ENCODE measurements at regions not wholly inside any gene's neighbourhood (a gene's known extent, or its start where the extent isn't known, plus 50 kb on each side); places are given as distances from the start of the nearest gene placed in this dataset.
"Not testable (repeated sequence)": the region's sequence is repeated elsewhere in the genome, so short reads cannot be mapped to it uniquely, and the experiment has no call there.

GRCh38 chr2:182634386-182634785 lies 81.7 kb upstream of the DNAJC10 start:
- no peak for DNase-seq

GRCh38 chr2:182636699-182637098 lies 79.4 kb upstream of the DNAJC10 start:
- DNase-seq, result no peak

- DNase-seq, result no peak
Observed at GRCh38 chr2:182638667-182639066, 77.4 kb upstream of the DNAJC10 start.

- DNase-seq, result no peak
Observed at GRCh38 chr2:182639971-182640370, 76.1 kb upstream of the DNAJC10 start.

- DNase-seq, result peak in 31 of 56 donors; percentile 2 to 59 (median 24)
Observed at GRCh38 chr2:182642328-182642727, 73.7 kb upstream of the DNAJC10 start.

- no peak for DNase-seq
Observed at GRCh38 chr2:182646763-182647498, 69.1 kb upstream of the DNAJC10 start.

- no peak for DNase-seq
Observed at GRCh38 chr2:182647499-182647787, 68.6 kb upstream of the DNAJC10 start.

- peak in 8 of 56 donors; percentile 2 to 28 (median 12) for DNase-seq
Observed at GRCh38 chr2:182649316-182649715, 66.7 kb upstream of the DNAJC10 start.

- DNase-seq, result no peak
Observed at GRCh38 chr2:182650704-182651103, 65.4 kb upstream of the DNAJC10 start.

GRCh38 chr2:182652326-182652725 lies 63.7 kb upstream of the DNAJC10 start:
- DNase-seq, result no peak

- DNase-seq, result no peak
Observed at GRCh38 chr2:182655750-182656149, 60.3 kb upstream of the DNAJC10 start.

GRCh38 chr2:182664212-182664611 lies 51.8 kb upstream of the DNAJC10 start:
- no peak for DNase-seq

GRCh38 chr2:182665500-182665899 lies 50.6 kb upstream of the DNAJC10 start:
- DNase-seq, result not testable (repeated sequence)

Measured in amygdala (tissue), 56 donors.